ENCODE measurements at regions not wholly inside any gene's neighbourhood (a gene's known extent, or its start where the extent isn't known, plus 50 kb on each side); places are given as distances from the start of the nearest gene placed in this dataset.
"Not testable (repeated sequence)": the region's sequence is repeated elsewhere in the genome, so short reads cannot be mapped to it uniquely, and the experiment has no call there.

- intact Hi-C loops (cut with micrococcal nuclease), result no loop called here
Observed at GRCh38 chr10:2380218-2380617, 642.9 kb upstream of the ADARB2 start.

GRCh38 chr10:2367083-2367482, 629.8 kb upstream of the ADARB2 start:
- intact Hi-C loops (cut with micrococcal nuclease), result no loop called here

GRCh38 chr10:2366264-2366931, 629.1 kb upstream of the ADARB2 start:
- intact Hi-C loops (cut with micrococcal nuclease), result no loop called here

DNA sequence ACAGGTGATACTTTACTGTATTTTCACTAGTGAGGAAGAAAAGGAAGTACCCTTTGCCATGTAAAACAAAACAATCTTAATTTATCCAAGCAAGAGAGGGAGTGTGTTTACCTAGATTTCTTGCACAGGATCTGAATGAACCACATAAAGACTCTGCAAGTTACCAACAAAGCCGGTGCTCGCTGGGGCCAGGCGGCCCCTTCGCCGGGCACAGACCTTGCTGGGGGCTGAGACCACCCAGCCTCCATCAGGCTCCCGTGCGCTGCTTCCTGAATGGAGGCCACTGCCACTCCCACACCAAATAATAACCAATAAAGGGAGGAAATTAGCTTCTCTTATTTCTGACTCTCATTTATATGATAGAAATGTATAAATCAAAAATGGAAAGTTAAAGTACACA, 625.0 kb upstream of the ADARB2 start:
- intact Hi-C loops (cut with micrococcal nuclease), result no loop called here

DNA sequence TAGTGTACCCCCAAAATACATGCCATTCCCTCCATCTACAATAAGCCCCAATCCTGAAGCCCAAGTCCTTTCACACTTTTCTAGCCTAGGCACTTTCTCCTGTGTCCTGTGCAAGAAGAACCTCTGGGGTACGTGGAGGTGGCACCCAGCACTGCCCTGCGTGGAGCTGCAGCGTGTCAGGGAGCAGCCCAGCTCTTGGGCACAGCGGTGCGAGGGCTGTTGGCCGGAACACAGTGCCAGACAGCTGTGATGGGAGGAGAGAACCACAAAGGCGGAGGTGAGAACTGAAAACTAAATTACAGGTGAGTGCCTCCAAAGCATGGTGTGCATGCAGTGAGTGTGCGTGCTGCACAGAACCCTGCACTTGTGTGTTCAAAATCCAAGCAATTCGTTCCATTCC, 621.3 kb upstream of the ADARB2 start:
- intact Hi-C loops (cut with micrococcal nuclease), result no loop called here

DNA sequence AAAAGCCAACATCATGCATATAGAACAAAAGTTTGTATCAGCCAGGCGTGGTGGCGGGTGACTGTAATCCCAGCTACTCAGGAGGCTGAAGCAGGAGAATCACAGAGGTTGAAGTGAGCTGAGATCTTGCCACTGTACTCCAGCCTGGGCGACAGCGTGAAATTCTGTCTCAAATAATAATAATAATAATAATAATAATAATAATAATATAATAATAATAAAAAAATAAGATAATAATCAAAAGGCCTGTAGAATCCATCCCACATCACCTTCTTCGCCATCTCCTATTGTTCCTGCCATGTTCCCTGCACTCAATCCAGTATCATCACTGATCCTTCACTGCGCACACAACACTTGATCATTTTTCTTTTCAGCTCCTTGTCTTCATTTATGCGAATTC, 619.3 kb upstream of the ADARB2 start:
- intact Hi-C loops (cut with micrococcal nuclease), result no loop called here

- intact Hi-C loops (cut with micrococcal nuclease), result no loop called here
Observed at GRCh38 chr10:2351566-2351965, 614.2 kb upstream of the ADARB2 start.

DNA sequence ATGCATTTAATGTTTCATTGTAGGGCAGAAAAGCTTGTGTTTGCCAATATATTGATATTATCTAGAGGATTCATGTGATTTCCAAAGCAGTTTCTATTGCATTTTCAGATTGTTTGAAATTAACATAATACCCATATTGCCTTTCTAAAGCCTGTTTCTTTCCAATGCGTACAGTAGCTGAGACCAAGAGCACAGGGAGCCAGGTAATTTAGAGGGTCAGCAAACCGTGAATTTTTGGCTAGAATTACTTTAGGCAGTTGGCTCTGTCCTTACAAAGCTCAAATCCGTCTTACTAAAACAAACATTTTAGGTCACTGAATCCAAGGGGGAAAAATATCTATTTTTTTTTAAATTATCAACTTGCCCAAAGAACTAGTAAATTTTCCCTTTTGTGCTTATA, 604.9 kb upstream of the ADARB2 start:
- intact Hi-C loops (cut with micrococcal nuclease), result no loop called here

- intact Hi-C loops (cut with micrococcal nuclease), result no loop called here
Observed at GRCh38 chr10:2340831-2341647, 603.7 kb upstream of the ADARB2 start.

- intact Hi-C loops (cut with micrococcal nuclease), result no loop called here
Observed at GRCh38 chr10:2335626-2336025, 598.3 kb upstream of the ADARB2 start.

GRCh38 chr10:2334575-2334974, 597.2 kb upstream of the ADARB2 start:
- intact Hi-C loops (cut with micrococcal nuclease), result no loop called here

DNA sequence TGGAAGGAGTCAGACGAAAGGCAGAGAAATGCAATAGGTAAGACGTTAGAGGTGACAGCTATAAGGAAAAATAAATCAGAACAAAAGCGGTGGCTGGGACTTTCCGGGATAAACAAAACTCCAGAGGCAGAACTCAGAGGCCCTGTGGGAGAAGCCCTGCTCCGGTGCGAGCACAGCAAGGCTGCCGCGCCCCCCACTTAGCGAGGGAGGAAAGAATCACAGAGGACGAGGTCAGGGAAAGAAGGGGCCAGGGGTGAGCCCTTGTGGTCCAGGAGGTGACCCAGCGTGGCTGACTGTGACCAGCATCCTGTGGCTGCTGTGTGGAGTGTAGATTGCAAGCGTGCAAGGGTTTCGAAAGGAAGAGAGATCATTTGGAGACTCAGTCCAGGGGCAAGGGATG, 591.8 kb upstream of the ADARB2 start:
- intact Hi-C loops (cut with micrococcal nuclease), result no loop called here

GRCh38 chr10:2326411-2326810, 589.1 kb upstream of the ADARB2 start:
- intact Hi-C loops (cut with micrococcal nuclease), result no loop called here

DNA sequence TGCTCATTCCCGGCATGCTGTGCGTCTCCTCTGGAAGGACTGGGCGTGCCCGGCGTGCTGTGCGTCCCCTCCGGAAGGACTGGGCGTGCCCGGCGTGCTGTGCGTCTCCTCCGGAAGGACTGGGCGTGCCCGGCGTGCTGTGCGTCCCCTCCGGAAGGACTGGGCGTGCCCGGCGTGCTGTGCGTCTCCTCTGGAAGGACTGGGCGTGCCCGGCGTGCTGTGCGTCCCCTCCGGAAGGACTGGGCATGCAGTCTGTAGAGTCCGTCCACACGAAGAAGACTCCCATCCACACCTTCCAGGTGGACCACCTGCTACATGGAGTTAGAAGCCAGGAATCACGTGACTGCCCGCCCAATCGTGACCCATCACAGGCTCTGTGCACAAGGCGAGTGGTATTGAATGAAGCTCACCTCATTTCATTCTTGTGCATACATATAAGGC, 577.7 kb upstream of the ADARB2 start:
- intact Hi-C loops (cut with micrococcal nuclease), result not testable (repeated sequence)

DNA sequence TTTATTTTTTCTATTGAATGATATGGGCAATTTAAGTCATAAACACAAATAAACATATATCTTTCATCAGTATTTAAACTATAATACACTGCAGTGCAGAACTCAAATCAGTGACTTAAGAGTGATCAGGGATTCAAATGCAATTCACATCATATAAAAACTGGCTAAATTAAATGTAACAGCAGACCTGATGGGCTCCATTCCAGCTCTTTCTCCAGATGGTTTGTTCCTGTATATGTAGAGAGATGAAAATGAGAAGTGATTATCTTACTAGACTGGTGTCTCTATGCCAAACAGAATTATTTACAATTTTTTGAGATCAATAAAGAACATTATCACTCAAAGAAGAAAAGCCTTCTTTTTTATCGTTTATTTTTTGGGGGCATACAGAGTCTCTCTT, 568.8 kb upstream of the ADARB2 start:
- intact Hi-C loops (cut with micrococcal nuclease), result no loop called here

DNA sequence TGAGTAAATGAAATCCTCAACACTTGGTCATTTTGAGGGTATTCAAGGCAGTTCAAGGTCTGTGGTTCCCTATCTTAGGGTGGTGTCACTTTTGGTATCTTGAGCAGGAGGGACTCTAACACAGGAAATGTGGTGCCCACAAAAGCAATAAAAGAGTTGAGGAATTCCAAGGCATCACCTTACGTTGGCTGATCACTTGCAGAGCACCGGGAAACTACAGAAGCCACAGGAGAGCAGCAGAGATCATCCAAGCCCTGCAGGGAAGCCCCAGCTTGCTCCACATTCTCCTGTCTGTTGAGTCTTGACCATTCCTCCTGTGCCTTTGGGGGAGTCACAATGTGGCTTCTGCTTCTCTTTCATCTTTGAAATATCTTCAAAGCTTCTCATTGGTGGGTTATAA, 565.8 kb upstream of the ADARB2 start:
- intact Hi-C loops (cut with micrococcal nuclease), result no loop called here

- intact Hi-C loops (cut with micrococcal nuclease), result no loop called here
Observed at GRCh38 chr10:2301227-2301626, 563.9 kb upstream of the ADARB2 start.

GRCh38 chr10:2300231-2300630, 562.9 kb upstream of the ADARB2 start:
- intact Hi-C loops (cut with micrococcal nuclease), result no loop called here

DNA sequence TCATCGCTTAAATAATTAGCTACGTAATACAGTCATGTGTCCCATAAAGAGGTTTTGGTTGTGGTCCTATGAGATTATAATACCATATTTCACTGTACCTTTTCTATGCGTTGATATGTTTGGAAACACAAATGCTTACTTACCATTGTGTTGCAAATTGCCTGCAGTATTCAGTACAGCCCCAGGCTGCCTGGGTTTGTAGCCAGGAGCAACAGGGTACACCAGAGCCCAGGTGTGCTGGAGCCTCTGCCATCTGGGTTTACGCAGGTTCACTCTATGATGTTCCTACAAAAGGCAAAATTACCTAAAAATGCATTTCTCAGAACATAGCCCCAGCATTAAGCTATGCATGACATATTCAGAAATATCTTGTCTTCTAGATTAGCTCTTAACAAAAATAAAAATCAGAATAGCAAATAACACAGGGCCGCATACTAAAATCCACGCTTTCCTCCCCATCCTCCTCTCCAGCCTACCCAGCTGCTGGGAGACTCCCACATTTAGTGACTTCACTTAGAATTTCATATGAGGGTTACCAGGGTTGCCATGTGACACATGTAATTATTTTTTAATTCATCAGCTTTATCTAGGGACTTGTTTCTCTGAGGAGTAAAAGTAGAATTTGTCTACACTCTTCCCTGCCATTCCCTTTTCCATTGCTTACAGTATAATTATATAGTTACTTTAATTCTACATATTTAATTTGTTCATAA, 559.0 kb upstream of the ADARB2 start:
- intact Hi-C loops (cut with micrococcal nuclease), result no loop called here

DNA sequence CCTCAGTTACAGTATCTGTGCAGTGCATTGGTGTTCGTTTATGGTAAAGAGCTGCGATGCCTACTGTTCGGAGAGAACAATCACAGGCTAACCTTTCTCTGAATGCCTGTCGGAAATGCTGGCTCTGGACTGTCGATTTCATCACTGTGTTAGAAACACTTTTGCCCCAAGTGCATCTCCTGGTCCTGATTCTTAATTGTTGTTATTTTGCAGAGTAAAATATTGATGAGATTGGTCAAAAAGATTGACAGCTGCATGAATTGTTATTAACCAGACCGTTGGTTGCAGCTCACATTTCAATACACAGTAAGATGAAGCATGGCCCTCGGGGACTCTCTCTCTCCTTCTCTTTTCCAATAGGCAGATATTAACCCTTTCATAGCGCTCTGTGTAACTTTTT, 557.4 kb upstream of the ADARB2 start:
- intact Hi-C loops (cut with micrococcal nuclease), result no loop called here

GRCh38 chr10:2284071-2284470, 546.7 kb upstream of the ADARB2 start:
- intact Hi-C loops (cut with micrococcal nuclease), result no loop called here

- intact Hi-C loops (cut with micrococcal nuclease), result no loop called here
Observed at GRCh38 chr10:2282202-2282601, 544.9 kb upstream of the ADARB2 start.

Data from T-helper 2 cell treated with Interferon-gamma antibody and Interleukin-4, amounts not matched to agents 100 ng/mL and 5 ng/mL, for 36 hours (primary cell).